GM06990 (cell line): ENCODE measurements at regions not wholly inside any gene's neighbourhood (a gene's known extent, or its start where the extent isn't known, plus 50 kb on each side); places are given as distances from the start of the nearest gene placed in this dataset.
A peak's percentile ranks its signal among the peaks of the same experiment; 100 is the strongest.

Source experiments
- DNase-seq: peaks from one replicate; pipeline ENCODE4 v3.0.0-alpha.2; 2011; ENCODE audit not compliant: insufficient read length; ENCODE audit errors: extremely low read depth
- H3K27me3 ChIP-seq: replicated peaks from 2 replicates; pipeline ENCODE4 v1.6.0; 2011; ENCODE audit warnings: low read length; ENCODE audit not compliant: control insufficient read depth, insufficient read depth
- H3K36me3 ChIP-seq: 2 replicates; pipeline ENCODE4 v1.5.1; 2011; ENCODE audit warnings: low read length; ENCODE audit not compliant: control insufficient read depth, insufficient read depth
- H3K4me3 ChIP-seq: replicated peaks from 2 replicates; pipeline ENCODE4 v1.5.1; 2011; ENCODE audit warnings: low read depth, mild to moderate bottlenecking, control low read depth, low read length
- CTCF ChIP-seq: IDR thresholded peaks from 2 replicates; pipeline ENCODE4 v1.5.1; 2011; ENCODE audit warnings: low read length, control low read depth, mild to moderate bottlenecking, inconsistent platforms; ENCODE audit not compliant: insufficient read depth, poor library complexity, severe bottlenecking

GRCh38 chr17:69609473-69610305, 195.2 kb downstream of the MAP2K6 start:
- Histone ChIP-seq H3K4me3 (no peak overlapping the region), H3K36me3 (no peaks in the 10 kb centered on the region), H3K27me3 (no peaks in the 10 kb centered on the region)
- TF ChIP-seq CTCF, result peak; percentile 74
- no peak for DNase-seq

GRCh38 chr17:69620363-69620762, 205.9 kb downstream of the MAP2K6 start:
- Histone ChIP-seq H3K4me3 (no peak overlapping the region), H3K36me3 (no peaks in the 10 kb centered on the region), H3K27me3 (no peaks in the 10 kb centered on the region)
- no peak for TF ChIP-seq CTCF
- DNase-seq, result no peak

DNA sequence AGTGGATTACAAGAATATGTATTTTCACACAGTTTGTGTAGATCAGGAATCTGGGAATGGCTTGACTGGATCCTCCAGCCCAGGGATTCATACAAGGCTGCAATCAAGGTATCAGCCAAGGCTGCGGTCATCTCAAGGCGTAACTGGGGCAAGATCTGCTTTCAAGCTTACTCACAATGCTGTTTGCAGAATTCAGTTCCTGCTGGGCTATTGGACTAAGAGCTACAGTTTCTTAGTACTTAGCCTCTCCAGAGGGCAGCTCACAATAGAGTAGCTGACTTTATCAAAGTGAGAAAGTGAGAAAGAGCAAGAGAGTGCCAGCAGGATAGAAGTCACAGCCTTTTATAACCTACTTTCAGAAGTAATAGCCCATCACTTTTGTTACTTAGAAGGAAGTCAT, 211.0 kb downstream of the MAP2K6 start:
- Histone ChIP-seq H3K36me3 (no peaks in the 10 kb centered on the region), H3K4me3 (no peak overlapping the region), H3K27me3 (no peaks in the 10 kb centered on the region)
- DNase-seq, result no peak
- TF ChIP-seq CTCF, result no peak

GRCh38 chr17:69630056-69630635, 215.6 kb downstream of the MAP2K6 start:
- no peak for TF ChIP-seq CTCF
- H3K27me3 ChIP-seq, result no peaks in the 10 kb centered on the region
- no peak overlapping the region for H3K4me3 ChIP-seq

GRCh38 chr17:69634844-69635243, 220.3 kb downstream of the MAP2K6 start:
- H3K4me3 ChIP-seq, result no peak overlapping the region
- DNase-seq, result no peak
- no peaks in the 10 kb centered on the region for H3K36me3 ChIP-seq
- no peak for TF ChIP-seq CTCF
- no peaks in the 10 kb centered on the region for H3K27me3 ChIP-seq

More at GRCh38 chr17:69630056-69630635, 215.6 kb downstream of the MAP2K6 start:
- no peak for DNase-seq
- H3K36me3 ChIP-seq, result no peaks in the 10 kb centered on the region
